GM19452 (cell line): ENCODE measurements at regions not wholly inside any gene's neighbourhood (a gene's known extent, or its start where the extent isn't known, plus 50 kb on each side); places are given as distances from the start of the nearest gene placed in this dataset.

ENCODE experiments used
- ATAC-seq: cut with Tn5 transposase; IDR thresholded peaks from one replicate; pipeline ENCODE4 v1.9.1; 2021; ENCODE audit not compliant: unreplicated experiment

DNA sequence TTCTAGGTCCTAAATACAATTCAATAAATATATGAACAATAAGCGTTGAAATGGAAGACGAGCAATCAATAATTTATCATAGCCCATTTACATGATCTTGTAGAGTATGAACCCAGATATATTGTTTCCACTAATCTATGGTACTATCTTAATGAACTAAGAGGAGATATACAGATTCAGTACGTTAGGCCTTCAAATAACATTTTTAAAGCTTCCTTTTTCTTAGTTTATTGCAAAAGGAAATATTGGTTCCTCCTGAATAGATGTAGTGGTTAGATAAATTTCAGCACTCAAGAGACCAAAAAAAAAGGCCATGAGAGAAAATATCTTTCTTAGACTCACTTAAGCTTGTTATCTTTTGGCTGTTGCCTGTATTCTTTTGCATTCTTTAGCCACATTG, 147.5 kb upstream of the PITX2 start:
- ATAC-seq = no peak

DNA sequence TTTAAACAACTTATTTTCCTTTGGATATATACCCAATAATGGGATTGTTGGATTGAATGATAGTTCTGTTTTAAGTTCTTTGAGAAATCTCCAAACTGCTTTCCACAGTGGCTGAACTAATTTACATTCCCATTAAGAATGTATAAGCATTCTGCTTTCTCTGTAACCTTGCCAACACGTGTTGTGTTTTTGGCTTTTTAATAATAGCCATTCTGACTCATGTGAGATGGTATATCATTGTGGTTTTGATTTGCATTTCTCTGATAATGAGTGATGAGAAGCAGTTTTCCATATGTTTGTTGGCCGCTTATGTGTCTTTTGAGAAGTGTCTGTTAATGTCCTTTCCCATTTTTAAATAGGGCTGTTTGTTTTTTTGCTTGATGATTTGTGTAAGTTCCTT, 155.6 kb upstream of the PITX2 start:
- no peak for ATAC-seq

DNA sequence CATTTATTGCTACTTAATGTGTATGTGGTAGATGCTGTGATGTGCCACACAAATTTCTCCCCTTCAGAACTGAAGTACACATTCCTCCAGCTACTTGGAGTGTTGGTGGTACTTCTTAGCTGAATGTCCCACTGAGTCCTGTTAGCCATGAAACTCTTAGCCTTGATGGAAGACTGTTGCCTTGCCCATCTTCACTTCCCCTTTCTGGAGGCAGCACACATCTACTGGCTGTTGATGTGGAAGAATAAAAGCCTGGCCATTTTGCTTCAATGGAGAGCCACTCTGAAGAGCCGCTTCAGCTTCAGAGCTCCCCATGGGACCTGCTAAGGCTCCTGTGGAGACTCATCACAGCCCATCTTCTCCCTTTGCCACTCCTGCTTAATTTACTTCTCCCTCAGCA, 157.7 kb upstream of the PITX2 start:
- ATAC-seq = no peak

DNA sequence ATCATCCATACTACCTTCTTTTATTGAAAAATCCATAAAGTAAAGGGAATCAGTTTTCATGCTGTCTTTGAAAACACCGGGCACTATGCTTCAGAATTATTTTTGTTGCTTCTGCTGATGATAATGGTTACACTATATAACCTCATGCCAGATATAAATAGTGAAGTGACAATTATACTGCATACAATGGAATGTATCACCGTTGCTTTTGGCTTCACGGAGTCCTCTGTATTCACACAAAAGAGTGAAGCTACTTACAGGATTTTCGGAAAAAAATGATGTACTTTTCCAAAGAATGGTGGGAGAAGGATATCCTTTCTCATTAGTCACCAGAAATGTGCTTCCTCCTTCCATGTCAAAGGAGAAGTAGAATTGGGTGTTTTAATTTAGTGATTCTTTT, 159.1 kb upstream of the PITX2 start:
- no peak for ATAC-seq

DNA sequence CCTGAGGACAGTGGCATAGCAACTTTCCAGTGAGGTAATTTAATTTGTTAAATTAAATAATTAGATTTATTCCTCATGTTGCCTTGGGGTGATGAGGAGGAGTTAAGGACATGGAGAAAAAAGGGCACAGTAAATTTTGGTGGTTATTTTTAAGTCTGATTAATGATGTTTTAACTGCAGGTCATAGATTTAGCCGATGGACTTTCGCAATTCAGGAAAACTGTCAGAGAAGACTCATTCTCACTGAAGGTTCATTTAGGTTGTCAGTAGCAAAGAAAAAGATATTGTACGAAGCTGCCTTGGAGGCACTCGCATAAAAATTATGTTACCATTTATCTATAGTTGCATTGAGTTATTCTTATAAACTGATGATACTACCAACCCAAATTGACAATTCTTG, 164.2 kb upstream of the PITX2 start:
- ATAC-seq = no peak

DNA sequence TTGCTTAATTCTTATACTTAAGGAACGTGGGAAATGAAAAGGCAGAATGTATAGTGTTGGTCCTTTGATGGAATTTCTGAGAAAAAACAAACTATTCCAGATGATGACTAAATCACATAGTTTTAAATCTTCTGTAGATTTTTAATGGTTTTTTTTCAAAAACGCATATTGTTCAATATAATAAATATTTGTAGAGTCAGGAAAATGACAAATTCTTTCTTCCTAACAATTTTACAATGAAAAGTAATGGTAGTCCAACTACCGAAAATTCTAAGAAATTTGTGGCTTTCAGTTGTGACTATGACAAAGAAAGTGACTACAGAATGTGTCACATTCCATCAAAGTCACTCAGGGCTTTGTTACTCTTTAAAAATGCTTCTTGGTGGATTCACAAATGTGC, 164.8 kb upstream of the PITX2 start:
- ATAC-seq = no peak

DNA sequence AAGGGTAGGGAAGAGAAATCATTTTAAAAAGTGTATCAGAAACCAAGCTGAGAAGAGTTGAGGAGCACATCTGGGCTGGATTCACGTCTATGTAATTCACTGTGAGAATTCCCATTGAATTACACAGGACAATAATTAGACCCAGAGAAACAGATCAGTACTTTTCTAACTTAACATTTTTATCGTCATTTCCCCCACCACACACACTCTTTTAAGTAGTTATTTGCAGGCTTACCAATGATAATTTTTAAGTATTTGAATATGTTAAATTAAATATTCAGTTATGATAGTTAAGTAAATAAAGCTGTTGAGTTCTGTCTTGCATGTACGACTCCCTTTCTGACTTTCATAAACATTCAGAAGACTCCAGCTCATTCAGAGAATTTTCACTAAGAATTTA, 165.4 kb upstream of the PITX2 start:
- no peak for ATAC-seq

DNA sequence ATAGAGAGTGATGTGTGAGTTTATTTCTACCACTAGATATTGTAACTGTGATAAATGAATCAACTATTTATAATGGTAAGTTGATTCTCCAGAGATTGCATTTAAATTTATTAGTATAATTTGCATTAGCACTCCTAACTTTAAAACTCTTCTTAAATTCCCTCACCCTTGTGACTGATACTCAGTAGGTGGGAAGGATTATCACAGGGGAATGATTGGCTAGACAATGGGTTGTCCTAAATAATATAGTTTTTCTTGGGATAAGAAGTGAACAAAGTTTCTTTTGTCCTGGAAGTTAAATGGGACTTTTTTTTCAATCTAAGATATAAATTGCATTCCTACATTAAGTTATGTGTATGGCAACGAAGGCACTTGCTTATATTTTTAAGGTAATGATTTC, 169.2 kb upstream of the PITX2 start:
- ATAC-seq = no peak

DNA sequence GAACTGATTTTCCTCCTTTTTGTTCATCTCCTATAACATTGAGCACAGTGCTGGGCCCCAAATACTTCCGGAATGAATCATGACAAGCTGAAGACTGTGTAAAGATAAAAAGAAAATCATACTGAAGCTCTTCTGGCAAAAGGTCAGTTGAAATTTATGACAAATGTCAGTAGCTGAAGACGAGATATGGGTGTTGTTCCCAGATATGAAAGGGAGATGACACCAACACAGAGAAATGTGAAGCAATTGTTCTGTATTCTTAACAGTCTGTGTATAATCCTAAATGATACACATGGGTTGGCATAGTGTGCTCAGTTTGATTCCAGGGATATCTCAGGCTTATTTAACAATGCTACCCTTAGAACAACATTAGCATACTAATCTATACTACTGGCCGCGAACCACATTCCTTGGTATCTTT, 170.5 kb upstream of the PITX2 start:
- no peak for ATAC-seq

DNA sequence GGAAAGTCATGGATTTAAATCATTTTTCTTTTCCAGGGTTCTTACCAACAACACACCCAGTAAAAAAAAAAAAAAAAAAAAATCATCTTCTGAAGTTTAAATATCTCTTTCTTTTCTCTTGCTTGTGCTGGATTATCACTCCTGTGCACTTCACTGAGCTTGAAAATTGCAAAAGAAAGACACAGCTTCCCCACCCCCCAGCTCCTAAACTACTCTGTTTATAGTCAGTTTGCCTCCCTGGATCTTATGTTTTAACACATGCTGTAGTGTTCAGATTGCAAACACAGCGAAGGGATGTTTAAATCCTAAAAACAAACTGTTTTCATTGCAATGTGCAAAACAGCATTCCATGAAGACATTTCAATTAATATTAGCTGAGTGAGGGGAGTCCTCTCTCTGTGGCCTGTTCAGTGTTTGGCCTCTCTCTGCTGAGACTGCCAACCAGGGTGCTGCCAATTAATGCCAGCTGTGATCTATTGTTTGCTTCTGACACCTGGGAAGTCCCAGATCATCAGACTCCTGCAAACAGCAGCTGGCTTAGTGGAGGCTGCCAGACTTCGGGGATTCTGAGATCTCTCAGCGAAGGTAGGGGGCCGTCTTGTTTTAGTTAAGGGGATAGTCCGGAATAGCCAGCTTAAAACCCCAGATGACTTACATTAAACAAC, 171.1 kb upstream of the PITX2 start:
- ATAC-seq = no peak

DNA sequence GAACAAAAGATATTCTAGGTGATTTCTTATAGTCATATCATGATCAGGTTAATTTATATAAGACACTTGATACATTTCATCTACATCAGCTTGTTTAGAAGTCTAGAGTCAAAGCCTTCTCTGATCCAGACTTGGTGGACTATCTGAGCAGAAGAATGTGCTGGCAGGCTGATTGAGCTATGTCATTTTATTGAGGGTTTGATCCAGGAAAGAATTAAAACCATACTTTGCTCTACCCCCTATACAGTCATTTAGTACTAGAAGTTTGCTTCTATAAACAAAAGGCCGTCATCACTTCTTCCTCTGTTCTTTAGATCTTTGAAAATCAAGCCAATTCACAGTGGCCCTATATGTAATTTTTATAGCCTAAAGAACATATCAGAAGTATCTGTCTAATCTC, 173.1 kb upstream of the PITX2 start:
- no peak for ATAC-seq

DNA sequence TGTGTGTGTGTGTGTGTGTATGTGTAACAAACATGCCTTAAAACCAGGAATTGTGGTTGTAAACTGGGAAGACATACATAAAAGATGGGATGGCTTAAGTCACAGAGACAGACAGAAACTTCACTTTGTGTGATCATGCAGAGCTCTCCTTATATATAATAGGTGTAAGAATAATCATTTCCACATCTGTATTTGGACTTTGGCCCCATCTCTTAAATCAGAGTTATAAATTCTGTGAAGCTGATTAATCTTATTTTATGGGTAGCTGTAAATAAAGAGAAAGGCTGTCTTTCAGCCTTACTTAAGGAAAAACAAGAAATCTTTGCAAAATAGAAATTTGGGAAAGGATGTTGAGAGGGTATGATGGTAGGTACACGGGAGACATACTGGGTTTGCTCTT, 174.6 kb upstream of the PITX2 start:
- no peak for ATAC-seq

DNA sequence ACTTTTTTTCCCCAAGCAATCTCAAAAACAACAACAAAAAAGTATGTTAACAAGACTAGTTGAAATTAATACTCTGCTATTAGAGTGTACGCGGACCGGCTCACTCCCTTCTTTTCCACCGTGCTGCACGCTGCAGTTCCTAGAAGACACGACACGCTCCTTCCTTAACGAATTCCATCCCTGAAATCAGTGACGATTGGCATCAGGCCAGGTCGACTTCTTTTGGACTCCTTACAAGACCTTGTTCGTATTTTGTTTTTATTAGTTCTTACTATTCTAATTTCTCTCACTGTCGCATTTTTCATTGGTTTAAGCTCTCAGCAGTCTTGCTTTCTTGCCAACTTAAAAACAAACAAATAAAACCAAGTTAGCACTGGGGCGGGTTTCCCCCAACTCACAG, 175.8 kb upstream of the PITX2 start:
- no peak for ATAC-seq

DNA sequence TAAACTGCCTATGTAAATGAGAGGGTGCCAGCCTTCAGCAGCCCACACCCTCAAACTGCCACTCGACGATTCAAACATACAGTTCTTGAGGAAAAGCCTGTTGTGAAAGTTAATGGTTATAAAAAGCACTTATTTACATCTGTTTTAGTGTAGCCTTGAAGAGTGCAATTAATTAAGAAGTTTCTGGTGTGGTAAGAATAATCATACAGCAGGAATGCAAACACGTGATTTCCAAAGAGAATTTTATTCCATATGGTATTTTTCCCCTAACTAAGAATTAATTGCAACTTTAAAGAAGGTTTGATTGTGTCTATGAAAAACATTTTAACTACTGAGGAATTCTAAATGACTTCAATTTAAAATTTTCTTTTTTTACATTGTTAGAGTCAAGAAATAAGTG, 176.3 kb upstream of the PITX2 start:
- ATAC-seq = no peak

DNA sequence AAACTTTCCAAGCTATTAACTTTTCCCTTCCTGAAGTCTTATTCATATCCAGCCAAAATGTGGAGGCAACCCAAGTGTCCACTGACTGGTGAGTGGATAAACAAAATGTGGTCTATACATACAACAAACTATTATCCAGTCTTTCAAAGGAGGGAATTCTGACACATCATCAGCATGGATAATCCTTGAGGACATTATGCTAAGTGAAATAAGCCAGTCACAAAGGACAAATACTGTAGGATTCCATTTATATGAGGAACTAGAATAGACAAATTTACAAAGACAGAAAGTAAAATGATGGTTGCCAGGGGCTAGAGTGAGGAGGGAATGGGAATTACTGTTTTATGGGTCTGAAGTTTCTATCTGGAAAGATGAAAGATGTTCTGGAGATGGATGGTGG, 178.7 kb upstream of the PITX2 start:
- ATAC-seq = no peak

DNA sequence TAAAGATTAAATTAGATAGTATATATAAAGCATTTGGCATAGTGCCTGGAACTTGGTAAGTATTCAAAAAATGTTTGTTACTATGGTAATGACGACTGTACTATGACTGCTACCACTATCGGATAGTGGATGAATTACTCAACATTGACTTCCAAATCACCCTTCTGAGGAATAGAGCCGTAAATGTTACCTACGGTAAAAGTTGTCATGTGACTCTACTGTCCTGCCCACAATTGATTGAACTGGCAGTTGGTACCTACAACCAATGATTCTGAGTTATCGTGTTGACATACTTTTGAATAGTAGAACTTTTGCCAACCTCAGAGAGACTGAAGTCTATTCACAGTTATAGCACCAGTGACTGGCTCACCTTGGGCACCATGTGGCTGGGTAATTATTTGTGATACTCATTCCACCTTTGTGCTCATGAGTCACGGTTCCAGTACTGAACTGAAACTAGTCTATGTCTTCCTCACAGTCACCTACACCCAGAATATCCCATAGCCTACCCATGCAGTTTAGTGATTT, 185.5 kb upstream of the PITX2 start:
- ATAC-seq = peak; percentile 98

DNA sequence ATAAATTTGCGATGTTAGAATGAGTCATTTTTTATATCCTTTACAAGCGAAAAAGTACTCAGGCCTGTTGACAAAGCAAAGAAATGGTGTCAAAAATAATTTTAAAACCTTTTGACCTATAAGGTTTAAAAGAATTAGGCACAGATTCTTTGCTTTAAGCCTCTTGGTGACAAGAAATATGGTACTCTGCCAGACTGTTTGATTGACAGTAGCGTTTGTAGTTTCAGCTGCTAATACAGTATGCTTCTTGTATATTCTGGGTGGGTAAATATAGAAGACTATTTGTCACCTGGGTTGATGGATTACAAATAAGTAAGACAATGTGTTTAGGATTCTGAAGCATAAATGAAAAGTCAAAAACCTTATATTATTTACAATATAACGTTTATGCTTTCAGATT, 193.1 kb upstream of the PITX2 start:
- ATAC-seq = no peak

DNA sequence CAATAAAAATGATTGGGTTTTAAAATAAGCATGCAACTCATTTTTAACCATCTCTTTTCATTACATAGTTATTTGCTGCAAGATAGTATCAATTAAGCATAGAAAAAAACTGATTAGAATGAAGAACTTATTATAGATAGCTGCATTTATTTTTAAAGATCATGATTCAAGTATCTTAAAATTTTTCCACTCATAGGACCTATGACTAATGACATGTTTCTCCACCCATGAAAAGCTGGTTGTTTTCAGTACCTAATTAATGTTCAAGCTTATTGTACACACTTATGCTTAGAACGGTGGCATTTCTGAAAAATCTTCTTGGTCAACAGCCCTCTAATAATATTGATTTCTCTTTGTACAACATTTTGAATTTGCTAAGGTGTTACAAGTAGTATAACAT, 193.5 kb upstream of the PITX2 start:
- no peak for ATAC-seq

DNA sequence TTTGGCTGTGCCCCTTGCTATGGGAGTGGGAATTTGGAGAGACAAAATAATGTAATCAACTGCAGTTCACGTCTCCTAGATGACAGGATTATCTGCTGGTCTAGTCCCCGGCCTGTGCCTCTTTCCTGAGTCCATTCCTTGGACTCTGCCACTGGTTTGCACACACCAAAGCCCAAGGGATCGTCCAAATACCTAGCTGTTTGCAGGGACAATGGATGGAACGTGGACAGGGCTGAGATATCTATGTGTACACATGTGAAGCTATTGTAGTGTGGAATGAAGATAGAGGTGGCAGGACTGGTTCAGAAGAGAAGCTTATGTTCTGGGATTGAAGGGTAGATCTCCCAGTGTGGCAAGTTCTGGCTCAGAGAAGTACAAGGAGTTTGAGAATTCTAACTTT, 198.3 kb upstream of the PITX2 start:
- no peak for ATAC-seq

DNA sequence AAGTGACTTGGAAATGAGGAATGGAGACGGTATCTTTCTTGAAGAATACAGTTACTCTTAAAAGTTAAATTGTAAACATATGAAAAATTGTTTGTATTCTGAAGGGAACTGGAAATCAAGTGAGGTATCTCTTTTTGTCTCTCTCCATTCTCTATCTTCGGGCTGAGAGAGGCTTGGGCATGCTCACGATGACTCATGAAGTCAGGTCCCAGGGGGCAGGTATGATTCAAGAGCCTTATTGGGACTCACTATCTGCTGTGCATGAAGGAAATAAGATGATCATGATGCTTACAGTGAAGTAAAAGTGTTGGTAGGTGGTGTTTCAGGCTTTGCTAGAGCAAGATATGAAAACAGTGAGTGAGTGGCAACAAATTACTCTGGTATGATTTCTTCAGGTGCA, 200.4 kb upstream of the PITX2 start:
- ATAC-seq = no peak

DNA sequence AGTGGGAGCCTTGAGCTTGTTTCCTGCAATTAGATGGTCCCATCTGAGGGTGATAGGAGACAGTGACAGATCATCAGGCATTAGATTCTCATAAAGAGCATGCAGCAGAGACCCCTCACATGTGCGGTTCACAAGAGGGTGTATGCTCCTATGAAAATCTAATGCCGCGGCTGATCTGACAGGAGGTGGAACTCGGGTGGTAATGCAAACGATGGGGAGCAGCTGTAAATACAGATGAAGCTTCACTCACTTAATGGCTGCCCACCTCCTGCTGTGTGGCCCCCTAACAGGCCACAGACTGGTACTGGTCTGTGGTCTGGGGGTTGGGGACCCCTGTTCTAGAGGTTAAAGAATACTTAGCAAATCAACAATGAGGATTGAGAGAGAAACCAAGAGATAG, 201.5 kb upstream of the PITX2 start:
- ATAC-seq = no peak

DNA sequence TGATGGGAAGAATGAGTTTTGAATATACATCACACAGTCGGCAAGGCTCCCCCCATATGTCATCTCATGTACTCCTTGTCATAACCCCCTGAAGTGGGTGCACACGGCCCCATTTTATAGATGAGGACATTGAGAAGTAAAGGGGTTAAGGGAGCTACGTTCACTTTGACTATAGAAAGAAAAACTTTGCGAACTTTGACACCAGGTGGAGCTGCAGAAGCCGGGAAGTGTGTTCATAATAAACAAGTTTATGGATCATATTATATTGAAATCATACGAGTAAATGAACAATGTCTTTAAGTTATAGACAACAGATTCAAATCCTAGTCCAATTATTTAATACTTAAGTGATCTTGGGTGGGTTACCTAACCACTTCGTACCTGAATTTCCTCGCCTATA, 203.8 kb upstream of the PITX2 start:
- no peak for ATAC-seq

DNA sequence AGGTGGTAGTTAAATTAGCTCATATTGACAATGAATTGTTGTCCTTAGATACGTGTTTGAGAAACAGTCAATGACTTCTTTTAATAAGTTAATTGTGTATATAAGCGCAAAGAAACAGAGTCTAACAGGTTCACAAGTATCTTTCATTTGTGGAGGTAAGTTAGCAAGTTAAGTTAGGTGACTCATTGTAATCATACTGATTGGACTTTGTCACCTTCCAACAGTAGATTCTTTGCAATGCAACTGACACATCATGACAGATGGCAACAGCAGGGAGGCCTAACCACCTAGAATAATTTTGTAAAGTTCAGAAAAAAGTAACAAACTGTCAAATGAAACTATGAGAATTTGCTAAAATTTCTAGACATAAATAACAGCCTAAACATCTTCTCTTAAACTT, 207.6 kb upstream of the PITX2 start:
- ATAC-seq = no peak
